ENCODE measurements at regions not wholly inside any gene's neighbourhood (a gene's known extent, or its start where the extent isn't known, plus 50 kb on each side); places are given as distances from the start of the nearest gene placed in this dataset.
"Not testable (repeated sequence)": the region's sequence is repeated elsewhere in the genome, so short reads cannot be mapped to it uniquely, and the experiment has no call there.

DNA sequence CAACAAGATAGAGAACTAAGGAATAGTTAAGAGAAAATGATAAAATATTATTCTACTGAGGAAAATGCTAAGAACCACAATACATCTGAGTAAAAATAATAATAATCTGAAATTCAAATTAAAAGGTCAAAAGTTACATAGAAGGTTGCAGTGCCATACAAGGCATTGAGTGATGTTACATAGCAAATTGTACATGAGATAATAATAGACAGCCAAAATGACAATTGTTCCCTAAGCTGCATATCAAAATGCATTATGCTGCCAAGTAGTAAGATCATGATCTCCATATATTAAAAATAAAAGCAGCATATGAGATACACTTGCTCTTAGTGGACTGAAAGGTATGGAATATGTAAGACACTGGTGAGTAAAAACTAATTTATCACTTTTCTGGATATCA, 547.7 kb downstream of the KCNT2 start:
- DNase-seq: no peak
- Mint-ChIP-seq H3K27ac (no peak overlapping the region), H3K4me3 (no peak overlapping the region), H3K9me3 (no peaks in the 10 kb centered on the region), H3K4me1 (peaks cover 4% of the 10 kb centered on the region), H3K27me3 (ENCODE audit: low read depth, poor library complexity) (peaks cover 2% of the 10 kb centered on the region), H3K36me3 (ENCODE audit: low read depth) (no peaks in the 10 kb centered on the region)
- TF ChIP-seq, protein P1, sequence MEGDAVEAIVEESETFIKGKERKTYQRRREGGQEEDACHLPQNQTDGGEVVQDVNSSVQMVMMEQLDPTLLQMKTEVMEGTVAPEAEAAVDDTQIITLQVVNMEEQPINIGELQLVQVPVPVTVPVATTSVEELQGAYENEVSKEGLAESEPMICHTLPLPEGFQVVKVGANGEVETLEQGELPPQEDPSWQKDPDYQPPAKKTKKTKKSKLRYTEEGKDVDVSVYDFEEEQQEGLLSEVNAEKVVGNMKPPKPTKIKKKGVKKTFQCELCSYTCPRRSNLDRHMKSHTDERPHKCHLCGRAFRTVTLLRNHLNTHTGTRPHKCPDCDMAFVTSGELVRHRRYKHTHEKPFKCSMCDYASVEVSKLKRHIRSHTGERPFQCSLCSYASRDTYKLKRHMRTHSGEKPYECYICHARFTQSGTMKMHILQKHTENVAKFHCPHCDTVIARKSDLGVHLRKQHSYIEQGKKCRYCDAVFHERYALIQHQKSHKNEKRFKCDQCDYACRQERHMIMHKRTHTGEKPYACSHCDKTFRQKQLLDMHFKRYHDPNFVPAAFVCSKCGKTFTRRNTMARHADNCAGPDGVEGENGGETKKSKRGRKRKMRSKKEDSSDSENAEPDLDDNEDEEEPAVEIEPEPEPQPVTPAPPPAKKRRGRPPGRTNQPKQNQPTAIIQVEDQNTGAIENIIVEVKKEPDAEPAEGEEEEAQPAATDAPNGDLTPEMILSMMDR (IDR thresholded peaks at IDR 0.05): no peak

DNA sequence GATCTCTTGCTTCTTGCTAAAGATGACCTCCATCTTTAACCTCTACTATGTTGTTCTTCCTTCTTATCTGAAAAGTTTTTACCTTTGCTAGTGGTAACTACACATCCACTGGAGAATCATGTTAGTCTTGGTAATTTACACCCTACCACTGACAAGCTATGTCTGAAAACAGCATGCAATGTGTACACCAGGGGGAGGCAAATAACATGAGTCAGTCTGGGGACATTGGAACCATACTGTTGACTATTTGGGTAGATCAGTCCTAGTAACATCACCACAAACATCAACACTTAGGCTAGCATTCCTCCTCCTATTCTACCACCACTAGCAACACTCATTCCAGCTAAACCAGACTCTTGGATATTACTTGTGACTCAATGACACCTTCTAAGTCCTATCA, 549.0 kb downstream of the KCNT2 start:
- Mint-ChIP-seq H3K4me3 (no peak overlapping the region), H3K36me3 (ENCODE audit: low read depth) (no peaks in the 10 kb centered on the region), H3K27me3 (ENCODE audit: low read depth, poor library complexity) (peaks cover 2% of the 10 kb centered on the region), H3K4me1 (peaks cover 4% of the 10 kb centered on the region), H3K9me3 (no peaks in the 10 kb centered on the region), H3K27ac (no peak overlapping the region)
- TF ChIP-seq, protein P1 (IDR thresholded peaks at IDR 0.05): no peak
- DNase-seq: no peak

DNA sequence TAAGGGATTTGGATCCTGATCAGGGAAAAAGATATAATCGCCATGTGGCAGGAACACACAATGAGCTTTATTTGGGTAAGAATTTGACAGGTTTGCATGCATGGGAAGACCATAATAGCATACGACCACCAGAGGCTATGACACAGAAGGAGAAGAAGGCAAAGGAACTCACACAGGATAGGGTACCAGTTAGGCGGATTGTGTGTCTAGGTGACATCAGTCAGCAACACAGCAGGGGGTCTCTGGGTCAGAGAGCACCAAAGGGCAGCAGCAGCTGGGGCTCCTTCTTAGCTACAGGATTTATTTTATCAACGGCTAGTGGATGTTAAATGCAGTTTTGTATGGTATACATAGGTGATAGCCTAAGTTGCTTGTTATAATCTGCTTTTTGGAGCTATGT, 551.3 kb downstream of the KCNT2 start:
- H3K27ac Mint-ChIP-seq: no peak overlapping the region
- H3K4me3 Mint-ChIP-seq: no peak overlapping the region
- TF ChIP-seq, protein P1 (IDR thresholded peaks at IDR 0.05): no peak
- no peaks in the 10 kb centered on the region for H3K9me3 Mint-ChIP-seq
- H3K36me3 Mint-ChIP-seq (ENCODE audit: low read depth): no peaks in the 10 kb centered on the region
- DNase-seq: peak; percentile 9
- no peaks in the 10 kb centered on the region for H3K27me3 Mint-ChIP-seq (ENCODE audit: low read depth, poor library complexity)
- peaks cover 4% of the 10 kb centered on the region for H3K4me1 Mint-ChIP-seq

- H3K4me3 Mint-ChIP-seq: no peak overlapping the region
- no peak overlapping the region for H3K27ac Mint-ChIP-seq
- no peaks in the 10 kb centered on the region for H3K9me3 Mint-ChIP-seq
- H3K27me3 Mint-ChIP-seq (ENCODE audit: low read depth, poor library complexity): no peaks in the 10 kb centered on the region
- DNase-seq: no peak
- TF ChIP-seq, protein P1 (IDR thresholded peaks at IDR 0.05): no peak
- no peaks in the 10 kb centered on the region for H3K36me3 Mint-ChIP-seq (ENCODE audit: low read depth)
- H3K4me1 Mint-ChIP-seq: no peaks in the 10 kb centered on the region
Measured at GRCh38 chr1:196049407-196049806, 558.8 kb downstream of the KCNT2 start.

DNA sequence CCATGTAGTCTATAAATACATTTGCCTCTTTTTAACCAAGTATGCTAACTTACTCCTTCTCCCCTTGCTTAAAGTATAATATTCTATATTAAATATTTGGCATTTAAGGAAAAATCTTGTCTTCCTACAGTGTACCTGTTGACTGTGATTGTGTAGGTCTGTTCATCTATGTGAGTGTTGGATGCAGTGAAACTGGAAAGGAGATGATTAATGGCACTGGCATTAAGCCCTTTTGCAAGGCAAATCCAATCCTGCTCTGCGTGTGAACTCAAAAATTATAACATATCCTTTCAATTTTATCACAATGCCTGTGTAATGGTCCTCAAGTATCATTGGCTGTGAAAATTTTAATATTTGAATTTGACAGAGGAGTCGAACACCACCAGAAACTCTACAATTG, 565.0 kb downstream of the KCNT2 start:
- no peak overlapping the region for H3K4me3 Mint-ChIP-seq

DNA sequence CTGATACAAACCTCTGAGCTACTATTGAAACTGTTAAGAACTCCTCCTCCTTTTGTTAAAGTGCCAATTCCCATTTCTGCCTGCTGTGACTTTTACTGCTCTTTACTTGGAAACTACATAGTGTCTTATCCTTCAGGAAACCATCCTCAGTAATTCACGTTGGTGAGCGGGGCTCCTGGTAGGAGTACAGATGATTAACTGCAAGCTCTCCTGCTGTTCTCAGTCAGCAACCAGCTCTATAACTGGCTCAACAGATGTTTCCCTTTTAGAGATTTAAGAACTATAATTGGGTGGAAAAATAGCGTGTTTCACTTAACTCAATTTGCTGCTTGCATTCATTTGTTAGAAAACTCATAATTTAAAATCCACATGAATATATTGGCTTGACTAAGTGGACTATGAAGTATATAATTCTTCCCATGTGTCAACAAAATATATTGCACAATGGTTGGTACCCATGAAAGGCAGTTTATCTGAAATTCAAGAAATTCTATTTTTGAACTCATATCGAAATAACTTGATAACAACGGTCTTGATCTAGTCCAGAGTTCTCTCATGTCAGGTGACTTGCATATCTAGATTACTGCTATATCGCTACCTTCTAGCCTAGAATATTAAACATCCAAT, 574.0 kb downstream of the KCNT2 start:
- peaks cover 14% of the 10 kb centered on the region for H3K9me3 Mint-ChIP-seq
- peak; percentile 9 for DNase-seq
- peaks cover 11% of the 10 kb centered on the region for H3K4me1 Mint-ChIP-seq
- H3K36me3 Mint-ChIP-seq (ENCODE audit: low read depth): no peaks in the 10 kb centered on the region
- TF ChIP-seq, protein P1 (IDR thresholded peaks at IDR 0.05): no peak
- H3K27ac Mint-ChIP-seq: no peak overlapping the region
- H3K4me3 Mint-ChIP-seq: no peak overlapping the region
- peaks cover 14% of the 10 kb centered on the region for H3K27me3 Mint-ChIP-seq (ENCODE audit: low read depth, poor library complexity)

More for the DNA sequence above, 565.0 kb downstream of the KCNT2 start:
- peaks cover 23% of the 10 kb centered on the region for H3K9me3 Mint-ChIP-seq
- TF ChIP-seq, protein P1 (IDR thresholded peaks at IDR 0.05): no peak
- H3K27me3 Mint-ChIP-seq (ENCODE audit: low read depth, poor library complexity): peaks cover 8% of the 10 kb centered on the region
- no peaks in the 10 kb centered on the region for H3K4me1 Mint-ChIP-seq
- no peak overlapping the region for H3K27ac Mint-ChIP-seq
- no peaks in the 10 kb centered on the region for H3K36me3 Mint-ChIP-seq (ENCODE audit: low read depth)
- DNase-seq: no peak

GRCh38 chr1:196031387-196031786, 576.9 kb downstream of the KCNT2 start:
- H3K27me3 Mint-ChIP-seq (ENCODE audit: low read depth, poor library complexity); DNase-seq; H3K4me3 Mint-ChIP-seq; H3K36me3 Mint-ChIP-seq (ENCODE audit: low read depth); H3K27ac Mint-ChIP-seq; H3K9me3 Mint-ChIP-seq: not testable (repeated sequence)
- peaks cover 11% of the 10 kb centered on the region for H3K4me1 Mint-ChIP-seq
